ENCODE measurements at regions not wholly inside any gene's neighbourhood (a gene's known extent, or its start where the extent isn't known, plus 50 kb on each side); places are given as distances from the start of the nearest gene placed in this dataset.
A peak's percentile ranks its signal among the peaks of the same experiment; 100 is the strongest.

GRCh38 chr2:221186873-221187272 is 385.2 kb downstream of the EPHA4 start:
- Histone ChIP-seq H3K23ac (ENCODE audit: insufficient read length, low read depth, low read length) (no peak overlapping the region), H3T11ph (ENCODE audit: low read length) (no peak overlapping the region), H3K4me2 (ENCODE audit: insufficient read depth, insufficient read length, low read length) (no peak overlapping the region), H3K9ac (ENCODE audit: extremely low read depth, insufficient read length, low read length) (no peak overlapping the region), H3K23me2 (ENCODE audit: insufficient read length, low read depth, low read length, poor library complexity, severe bottlenecking) (no peaks in the 10 kb centered on the region), H3K4me1 (ENCODE audit: insufficient read depth, low read length) (peaks cover 6% of the 10 kb centered on the region; the same call in 1 of the 2 replicates), H3K14ac (ENCODE audit: insufficient read depth, low read length) (no peak overlapping the region), H2BK15ac (ENCODE audit: low read depth, low read length) (no peak overlapping the region), H3K79me2 (ENCODE audit: insufficient read depth, low read length) (no peaks in the 10 kb centered on the region), H4K5ac (ENCODE audit: insufficient read length, low read depth, low read length) (no peak overlapping the region), H2AK5ac (ENCODE audit: insufficient read length, low read length) (no peak overlapping the region), H2BK12ac (ENCODE audit: insufficient read length, low read depth, low read length) (no peak overlapping the region), H4K91ac (ENCODE audit: insufficient read length, low read depth, low read length) (no peak overlapping the region), H3K18ac (ENCODE audit: insufficient read length, low read depth, low read length) (no peak overlapping the region), H3K9me3 (ENCODE audit: control insufficient read depth, low read depth, low read length) (no peaks in the 10 kb centered on the region), H4K20me1 (ENCODE audit: control insufficient read depth, insufficient read depth, insufficient read length) (no peaks in the 10 kb centered on the region), H4K8ac (replicated peaks; ENCODE audit: insufficient read length, low read depth, low read length) (no peak overlapping the region), H3K79me1 (ENCODE audit: insufficient read depth, low read depth, low read length, poor library complexity, severe bottlenecking) (no peaks in the 10 kb centered on the region), H3K27ac (ENCODE audit: insufficient read length, low read depth, low read length) (no peak overlapping the region), H3K56ac (ENCODE audit: insufficient read length, low read depth, low read length) (no peak overlapping the region), H3K4ac (ENCODE audit: low read depth, low read length) (no peak overlapping the region), H2BK120ac (ENCODE audit: low read depth, low read length, poor library complexity, severe bottlenecking) (no peak overlapping the region), H3K27me3 (ENCODE audit: insufficient read depth, low read length) (no peaks in the 10 kb centered on the region; the same call in 1 of the 2 replicates), H2AFZ (ENCODE audit: low read length) (no peak overlapping the region), H2BK20ac (ENCODE audit: low read depth, low read length, poor library complexity, severe bottlenecking) (no peak overlapping the region), H2BK5ac (ENCODE audit: insufficient read length, low read length) (no peak overlapping the region)
- TF ChIP-seq CTCF (conservative IDR thresholded peaks at IDR 0.05) = no peak
- Mint-ChIP-seq H3K9me3 (no peaks in the 10 kb centered on the region; a peak in 2 of 5 replicates), H3K4me1 (peaks cover 22 to 27% of the 10 kb centered on the region in 2 experiments), H3K27me3 (ENCODE audit: low read depth) (peaks cover 40% of the 10 kb centered on the region), H3K4me3 (no peak overlapping the region; a peak in 1 of 5 replicates), H3K36me3 (ENCODE audit: insufficient read depth in 1 of 3, low read depth in 3 of 3) (no peaks in the 10 kb centered on the region; a peak in 1 of 7 replicates), H3K27ac (peak overlapping the region in 1 of 3 experiments; percentile 81; a peak in 1 of 7 replicates)
- whole genome bisulfite sequencing (ENCODE audit: extremely low coverage, insufficient read length, low lambda C conversion rate) = no CpG with 5 or more reads among the region's 3 CpGs
- DNase-seq = no peak
